ENCODE measurements at regions not wholly inside any gene's neighbourhood (a gene's known extent, or its start where the extent isn't known, plus 50 kb on each side); places are given as distances from the start of the nearest gene placed in this dataset.

DNA sequence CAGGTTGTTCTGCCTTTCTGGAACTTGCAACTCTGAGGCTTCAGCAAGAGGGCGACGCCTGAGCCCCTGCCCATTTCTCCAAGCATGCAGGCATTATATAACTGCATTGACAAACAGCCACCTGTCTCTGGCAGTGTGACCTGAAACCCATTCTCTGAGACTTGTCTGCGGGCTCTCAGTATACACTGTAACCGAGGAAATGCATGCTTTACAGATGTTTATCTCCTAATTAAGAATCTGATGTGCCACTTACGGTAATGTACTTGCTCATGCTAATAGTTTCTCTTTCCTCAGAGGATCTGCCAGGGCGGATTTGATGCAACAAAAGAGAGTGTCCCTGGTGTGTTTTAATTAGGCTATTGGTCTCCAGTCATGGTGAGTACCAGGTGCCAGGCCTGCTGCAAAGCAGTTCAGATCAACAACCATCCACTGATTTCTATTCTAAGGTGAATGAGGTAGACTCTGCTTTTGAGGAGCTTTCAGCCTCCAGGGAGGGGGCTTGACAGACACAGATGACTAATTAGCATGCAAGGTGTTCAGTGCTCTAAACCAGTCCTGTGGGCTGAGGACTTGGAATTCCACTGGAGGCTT is 593.7 kb upstream of the KLF4 start:
- DNase-seq (ENCODE audit: extremely low read depth, low read depth): no peak
- H3K4me3 ChIP-seq (replicated peaks; ENCODE audit: low read depth, low read length): no peak overlapping the region
- TF ChIP-seq, protein P1, sequence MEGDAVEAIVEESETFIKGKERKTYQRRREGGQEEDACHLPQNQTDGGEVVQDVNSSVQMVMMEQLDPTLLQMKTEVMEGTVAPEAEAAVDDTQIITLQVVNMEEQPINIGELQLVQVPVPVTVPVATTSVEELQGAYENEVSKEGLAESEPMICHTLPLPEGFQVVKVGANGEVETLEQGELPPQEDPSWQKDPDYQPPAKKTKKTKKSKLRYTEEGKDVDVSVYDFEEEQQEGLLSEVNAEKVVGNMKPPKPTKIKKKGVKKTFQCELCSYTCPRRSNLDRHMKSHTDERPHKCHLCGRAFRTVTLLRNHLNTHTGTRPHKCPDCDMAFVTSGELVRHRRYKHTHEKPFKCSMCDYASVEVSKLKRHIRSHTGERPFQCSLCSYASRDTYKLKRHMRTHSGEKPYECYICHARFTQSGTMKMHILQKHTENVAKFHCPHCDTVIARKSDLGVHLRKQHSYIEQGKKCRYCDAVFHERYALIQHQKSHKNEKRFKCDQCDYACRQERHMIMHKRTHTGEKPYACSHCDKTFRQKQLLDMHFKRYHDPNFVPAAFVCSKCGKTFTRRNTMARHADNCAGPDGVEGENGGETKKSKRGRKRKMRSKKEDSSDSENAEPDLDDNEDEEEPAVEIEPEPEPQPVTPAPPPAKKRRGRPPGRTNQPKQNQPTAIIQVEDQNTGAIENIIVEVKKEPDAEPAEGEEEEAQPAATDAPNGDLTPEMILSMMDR (IDR thresholded peaks at IDR 0.05; ENCODE audit: low read depth, low read length, missing control alignments): no peak

DNA sequence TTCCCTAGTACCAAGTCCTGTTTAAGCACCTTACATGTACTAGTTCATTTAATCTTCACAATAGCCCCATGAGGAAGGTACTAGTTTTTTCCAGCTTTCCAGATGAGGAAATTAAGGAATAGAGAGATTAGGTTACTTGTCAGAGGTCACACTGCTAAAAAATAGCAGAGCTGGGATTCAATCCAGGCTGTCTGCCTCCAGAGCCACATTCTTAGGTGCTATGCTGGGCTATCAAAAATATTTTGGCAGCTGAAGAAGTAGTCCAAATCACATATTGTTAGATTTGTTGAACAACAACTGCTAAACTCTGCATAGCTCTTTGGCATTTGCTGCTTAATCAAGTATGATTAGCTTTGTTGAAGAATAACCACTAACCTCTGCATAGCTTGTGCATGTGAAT is 591.5 kb upstream of the KLF4 start:
- DNase-seq (ENCODE audit: extremely low read depth, low read depth): no peak

DNA sequence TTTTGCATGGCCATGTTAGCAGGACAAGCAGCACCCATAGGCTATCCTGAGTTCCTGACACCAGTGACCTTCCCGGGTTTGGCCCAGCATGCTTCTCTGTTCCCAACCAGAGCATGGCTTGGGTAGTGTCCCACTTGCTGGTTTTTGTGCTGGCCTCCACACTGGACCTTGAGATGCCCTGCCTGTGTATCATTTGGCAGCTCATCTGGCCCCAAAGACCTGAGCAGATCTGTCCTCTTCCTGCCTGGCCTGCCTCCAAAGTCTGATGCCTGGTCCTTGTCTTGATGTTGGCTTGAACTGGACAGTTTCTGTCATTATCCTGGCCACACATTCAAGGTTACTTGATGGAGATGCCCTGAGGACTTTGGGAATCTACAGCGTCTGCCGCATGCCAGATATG is 590.7 kb upstream of the KLF4 start:
- DNase-seq (ENCODE audit: extremely low read depth, low read depth): no peak
- no peak overlapping the region for H3K4me3 ChIP-seq (replicated peaks; ENCODE audit: low read depth, low read length)
- TF ChIP-seq, protein P1 (IDR thresholded peaks at IDR 0.05; ENCODE audit: low read depth, low read length, missing control alignments): no peak

More for the DNA sequence above, 591.5 kb upstream of the KLF4 start:
- TF ChIP-seq, protein P1 (IDR thresholded peaks at IDR 0.05; ENCODE audit: low read depth, low read length, missing control alignments): no peak
- H3K4me3 ChIP-seq (replicated peaks; ENCODE audit: low read depth, low read length): no peak overlapping the region

DNA sequence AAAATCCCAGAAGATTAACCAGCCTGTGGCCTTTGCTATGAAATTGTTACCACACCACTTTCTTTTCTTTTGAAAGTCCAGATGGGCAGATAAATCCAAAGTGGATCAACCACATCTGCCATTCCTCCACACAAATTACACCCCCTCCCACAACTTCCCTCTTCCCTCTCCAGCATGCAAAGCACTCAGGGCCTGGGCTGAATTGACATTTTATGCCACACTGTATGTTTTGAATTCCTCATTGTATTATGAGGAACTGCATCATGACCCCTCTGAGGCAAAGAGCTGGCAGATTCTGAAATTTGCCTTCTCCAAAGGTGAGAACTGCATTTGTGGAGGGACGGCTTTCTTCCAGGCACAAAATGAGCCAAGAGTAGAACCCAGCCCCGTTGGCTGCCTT is 589.2 kb upstream of the KLF4 start:
- H3K4me3 ChIP-seq (replicated peaks; ENCODE audit: low read depth, low read length): no peak overlapping the region
- TF ChIP-seq, protein P1 (IDR thresholded peaks at IDR 0.05; ENCODE audit: low read depth, low read length, missing control alignments): no peak
- DNase-seq (ENCODE audit: extremely low read depth, low read depth): no peak

DNA sequence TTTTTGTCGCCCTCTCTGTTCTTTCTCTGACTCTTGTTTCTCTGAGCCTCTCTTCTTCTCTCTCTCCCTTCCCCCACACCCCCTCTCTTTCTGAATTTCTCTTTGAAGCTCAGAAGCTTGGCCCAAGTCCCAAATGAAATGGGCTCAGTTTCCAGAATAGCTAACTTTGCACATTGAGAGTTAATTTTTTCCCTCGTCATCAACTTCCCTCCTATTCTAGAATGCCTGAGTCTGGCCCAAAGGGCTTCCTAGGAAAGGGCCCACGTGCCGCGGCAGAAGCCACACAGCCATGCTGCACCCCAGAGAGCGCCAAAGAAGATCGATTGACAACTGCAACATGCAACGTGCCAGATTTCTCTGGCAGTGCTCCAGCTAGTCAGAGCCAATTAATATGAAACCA is 588.8 kb upstream of the KLF4 start:
- H3K4me3 ChIP-seq (replicated peaks; ENCODE audit: low read depth, low read length): no peak overlapping the region
- TF ChIP-seq, protein P1 (IDR thresholded peaks at IDR 0.05; ENCODE audit: low read depth, low read length, missing control alignments): no peak
- DNase-seq (ENCODE audit: extremely low read depth, low read depth): no peak

DNA sequence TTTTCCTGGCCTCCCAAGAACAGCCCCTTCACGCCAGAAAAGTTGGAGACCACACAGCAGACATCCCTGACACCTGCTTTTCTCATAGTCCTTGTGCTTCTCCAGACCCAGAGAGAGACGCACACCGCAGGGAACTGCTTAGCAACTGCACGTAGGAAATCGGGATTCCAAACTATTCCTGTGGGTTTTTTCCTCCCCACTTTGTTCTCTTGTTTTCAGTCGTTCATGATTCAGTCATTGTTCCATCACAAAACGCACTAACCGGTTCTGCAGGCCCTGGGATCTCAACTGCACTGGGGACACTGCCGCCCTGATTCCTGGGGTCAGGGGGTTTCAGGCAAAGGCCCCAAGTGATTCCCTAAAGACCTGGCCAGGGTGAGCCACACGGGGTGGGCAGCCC is 588.0 kb upstream of the KLF4 start:
- no peak for DNase-seq (ENCODE audit: extremely low read depth, low read depth)
- no peak overlapping the region for H3K4me3 ChIP-seq (replicated peaks; ENCODE audit: low read depth, low read length)
- TF ChIP-seq, protein P1 (IDR thresholded peaks at IDR 0.05; ENCODE audit: low read depth, low read length, missing control alignments): no peak

DNA sequence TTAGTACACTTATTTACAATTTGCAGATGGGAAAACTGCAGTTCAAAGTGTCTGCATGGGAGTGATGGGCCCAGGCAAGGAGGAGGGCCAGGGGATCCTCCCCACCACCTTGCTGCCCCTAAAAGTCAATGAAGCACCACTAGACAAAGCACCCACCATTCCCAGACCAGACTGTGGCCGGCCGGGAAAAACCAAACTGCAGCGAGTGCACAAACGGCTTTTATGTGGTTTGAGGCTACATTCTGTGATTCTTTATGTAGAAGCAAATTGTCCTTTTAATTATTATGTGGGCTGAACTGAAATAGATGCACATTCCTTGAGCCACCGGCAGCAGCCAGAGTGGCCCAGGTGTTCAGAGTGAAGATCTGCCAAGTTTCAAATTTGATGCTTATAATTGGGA is 585.3 kb upstream of the KLF4 start:
- H3K4me3 ChIP-seq (replicated peaks; ENCODE audit: low read depth, low read length): no peak overlapping the region
- TF ChIP-seq, protein P1 (IDR thresholded peaks at IDR 0.05; ENCODE audit: low read depth, low read length, missing control alignments): no peak
- no peak for DNase-seq (ENCODE audit: extremely low read depth, low read depth)

All from HFF-Myc (cell line).